GM19463 (cell line): ENCODE measurements at regions not wholly inside any gene's neighbourhood (a gene's known extent, or its start where the extent isn't known, plus 50 kb on each side); places are given as distances from the start of the nearest gene placed in this dataset.

Experiments
- ATAC-seq: cut with Tn5 transposase; IDR thresholded peaks from one replicate; pipeline ENCODE4 v1.9.1; 2021; ENCODE audit warnings: mild to moderate bottlenecking, moderate library complexity; ENCODE audit not compliant: unreplicated experiment

DNA sequence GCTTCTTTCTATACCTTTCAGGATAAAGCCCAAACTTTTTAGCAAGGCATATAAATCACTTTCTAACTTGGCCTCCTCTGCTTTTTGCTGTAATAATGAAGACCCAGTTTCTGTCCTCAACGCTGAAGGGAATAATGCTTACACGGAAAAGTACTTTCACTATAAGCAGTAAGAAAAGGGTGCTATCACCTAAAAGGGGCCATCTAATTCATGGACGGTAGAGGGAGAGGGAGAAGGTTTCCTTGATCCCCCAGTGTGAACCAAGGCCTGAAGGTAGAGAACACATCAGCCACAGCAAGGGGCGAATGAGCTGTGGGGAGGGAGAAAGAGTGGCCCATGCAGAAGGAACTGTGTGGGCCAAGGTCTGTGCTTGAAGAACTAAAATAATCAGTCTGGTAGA is 417.7 kb upstream of the CLINT1 start:
- ATAC-seq = no peak

GRCh38 chr5:158275511-158275910 is 416.6 kb upstream of the CLINT1 start:
- ATAC-seq = no peak

GRCh38 chr5:158273035-158273434 is 414.1 kb upstream of the CLINT1 start:
- ATAC-seq = no peak

DNA sequence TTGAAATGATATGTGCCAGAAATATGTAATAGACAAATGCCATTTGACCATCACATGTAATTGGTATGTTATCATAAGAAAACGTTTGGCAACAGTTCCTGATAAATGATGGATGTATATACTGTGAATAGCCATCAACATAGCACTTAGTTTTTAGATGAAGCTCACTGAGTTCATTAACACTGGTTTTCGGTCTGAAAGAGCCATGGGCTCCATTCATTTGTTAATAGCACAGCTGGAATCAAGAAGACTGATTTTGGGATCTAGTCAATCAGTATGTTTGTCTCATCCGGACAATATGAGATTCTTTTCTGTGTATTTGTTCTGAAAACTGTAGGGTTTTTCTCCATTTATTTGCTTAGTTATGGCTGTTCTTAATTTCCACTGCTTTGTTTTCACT is 413.5 kb upstream of the CLINT1 start:
- no peak for ATAC-seq

DNA sequence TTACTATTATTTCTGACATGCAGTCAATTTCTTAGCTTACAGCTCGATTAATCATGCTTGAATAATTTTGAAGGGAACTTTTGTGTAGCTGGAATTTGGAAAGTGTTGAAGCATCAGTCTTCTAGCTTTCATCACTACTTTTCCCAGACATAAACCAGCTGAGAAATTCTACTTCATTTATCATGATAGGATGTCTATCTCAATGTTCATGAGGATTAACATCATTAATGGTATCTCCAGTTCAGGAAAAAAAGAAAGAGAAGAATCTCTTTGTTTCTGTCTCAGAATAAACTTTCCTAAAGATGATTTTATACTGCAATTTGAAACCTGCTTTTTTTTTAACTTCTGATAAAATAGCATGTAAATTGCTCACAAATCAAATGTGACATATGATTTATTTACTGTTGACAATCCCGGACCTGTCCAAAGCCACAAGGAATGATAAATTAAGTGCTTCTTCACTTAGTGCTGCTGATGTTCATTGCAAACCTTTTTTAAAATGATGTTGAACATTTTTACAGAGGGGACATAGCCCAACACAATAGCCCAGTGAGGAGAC is 412.1 kb upstream of the CLINT1 start:
- no peak for ATAC-seq

GRCh38 chr5:158268286-158268685 is 409.3 kb upstream of the CLINT1 start:
- no peak for ATAC-seq

DNA sequence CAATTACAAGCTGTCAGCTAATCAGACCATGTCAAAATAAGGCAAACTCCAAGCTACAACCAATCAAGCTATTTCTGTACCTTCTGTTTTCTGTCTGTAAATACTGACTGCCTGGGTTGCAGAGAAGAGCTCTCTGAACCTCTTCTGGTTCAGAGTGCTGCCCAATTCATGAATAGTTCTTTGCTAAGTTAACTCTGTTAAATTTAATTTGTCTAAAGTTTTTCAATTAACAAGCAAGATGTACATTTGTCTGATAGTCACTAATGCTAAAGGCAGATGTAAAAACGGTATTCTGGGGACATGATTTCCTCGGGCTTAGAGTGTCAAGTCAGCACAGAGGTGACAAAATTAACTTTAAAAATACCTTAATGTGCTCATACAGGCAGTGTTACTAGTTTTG is 408.3 kb upstream of the CLINT1 start:
- no peak for ATAC-seq

GRCh38 chr5:158265931-158266700 is 407.2 kb upstream of the CLINT1 start:
- no peak for ATAC-seq

- no peak for ATAC-seq
These were observed 406.4 kb upstream of the CLINT1 start for GRCh38 chr5:158265346-158265745.

DNA sequence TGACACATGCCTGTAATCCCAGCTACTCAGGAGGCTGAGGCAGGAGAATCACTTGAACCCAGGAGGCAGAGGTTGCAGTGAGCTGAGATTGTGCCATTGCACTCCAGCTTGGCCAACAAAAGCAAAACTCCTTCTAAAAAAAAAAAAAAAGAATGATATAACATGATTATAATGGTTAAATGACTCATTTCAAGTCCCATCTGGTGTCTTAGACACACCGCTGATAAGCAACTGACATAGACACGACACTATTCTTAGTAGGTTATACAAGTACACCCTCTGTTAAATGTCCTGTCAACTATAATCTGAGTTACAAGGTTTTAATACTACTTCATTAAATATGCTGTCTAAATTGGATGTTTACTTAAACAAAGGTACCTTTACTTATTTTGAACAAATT is 405.3 kb upstream of the CLINT1 start:
- ATAC-seq = no peak

DNA sequence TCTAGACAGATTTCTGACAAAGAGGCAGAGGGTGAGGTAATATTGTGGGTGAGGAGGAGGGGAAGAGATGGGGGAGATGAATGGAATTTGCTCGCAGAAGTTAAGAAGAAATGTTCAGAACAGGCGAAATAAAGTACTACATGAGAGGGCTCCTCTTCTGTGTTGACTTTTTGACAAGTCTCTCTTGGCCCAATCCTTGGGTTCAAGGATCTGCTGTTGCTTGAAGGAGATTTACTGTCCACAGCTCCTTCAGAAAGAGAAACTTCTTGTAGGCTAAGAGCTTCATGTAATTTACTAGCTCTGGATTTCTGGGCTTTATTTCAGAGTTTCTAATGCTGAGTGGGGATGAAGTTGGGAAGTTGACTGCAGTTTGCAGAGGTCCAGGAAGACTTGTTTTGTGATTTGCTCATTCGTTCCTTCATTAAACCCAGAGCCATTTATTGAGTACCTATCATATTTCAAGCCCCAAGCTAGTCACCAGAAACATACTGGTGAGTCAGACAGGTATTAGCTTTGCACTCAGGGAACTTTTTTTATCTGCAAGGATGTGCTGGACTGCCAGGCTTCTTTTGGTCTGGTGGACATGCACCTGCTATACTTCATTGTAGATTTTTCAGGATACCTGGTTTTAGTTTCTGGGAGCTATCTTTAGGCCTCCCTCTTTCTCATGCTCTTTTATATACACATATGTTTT is 402.9 kb upstream of the CLINT1 start:
- no peak for ATAC-seq

GRCh38 chr5:158256096-158256495 is 397.2 kb upstream of the CLINT1 start:
- no peak for ATAC-seq

- no peak for ATAC-seq
These were observed 396.7 kb upstream of the CLINT1 start for GRCh38 chr5:158255609-158256008.

DNA sequence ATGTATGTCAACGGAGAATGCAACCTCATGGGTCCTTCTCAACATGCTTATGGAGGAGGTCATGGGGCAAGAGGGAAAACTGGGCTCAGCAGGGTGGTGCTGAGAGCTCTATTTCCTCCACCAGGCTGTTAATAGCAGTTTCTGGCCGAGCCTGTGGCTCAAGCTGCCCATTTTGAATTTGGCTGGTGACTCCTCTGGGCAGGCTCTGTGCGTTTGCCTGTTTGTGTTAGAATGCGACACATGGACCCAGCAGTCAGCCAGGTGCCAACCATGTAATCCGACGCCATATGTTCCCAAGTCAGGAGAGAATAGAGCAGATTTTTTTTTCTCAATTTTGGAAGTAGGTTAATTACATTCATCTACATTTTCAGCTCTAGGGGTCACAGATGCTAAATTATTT is 387.7 kb upstream of the CLINT1 start:
- ATAC-seq = no peak

GRCh38 chr5:158245513-158245912 is 386.6 kb upstream of the CLINT1 start:
- no peak for ATAC-seq

DNA sequence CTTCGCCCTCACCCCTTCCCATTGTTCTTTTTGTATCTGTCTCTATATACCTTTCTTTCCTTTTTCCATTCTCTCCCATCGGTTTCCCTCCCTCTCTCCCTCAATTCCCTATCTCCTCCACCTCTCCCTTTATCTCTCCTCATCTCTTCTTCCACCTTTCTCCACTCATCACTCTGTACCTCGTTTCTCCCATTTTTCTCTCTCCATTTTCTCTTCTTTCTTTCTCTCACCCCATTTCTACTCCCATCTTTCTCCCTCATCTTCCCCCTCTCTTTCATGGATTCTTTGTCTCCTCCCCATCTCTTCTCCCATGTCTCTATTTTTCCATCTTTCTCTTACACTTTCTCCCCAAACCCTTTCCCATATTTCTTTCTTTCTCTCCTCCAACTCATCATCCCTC is 385.9 kb upstream of the CLINT1 start:
- ATAC-seq = no peak

DNA sequence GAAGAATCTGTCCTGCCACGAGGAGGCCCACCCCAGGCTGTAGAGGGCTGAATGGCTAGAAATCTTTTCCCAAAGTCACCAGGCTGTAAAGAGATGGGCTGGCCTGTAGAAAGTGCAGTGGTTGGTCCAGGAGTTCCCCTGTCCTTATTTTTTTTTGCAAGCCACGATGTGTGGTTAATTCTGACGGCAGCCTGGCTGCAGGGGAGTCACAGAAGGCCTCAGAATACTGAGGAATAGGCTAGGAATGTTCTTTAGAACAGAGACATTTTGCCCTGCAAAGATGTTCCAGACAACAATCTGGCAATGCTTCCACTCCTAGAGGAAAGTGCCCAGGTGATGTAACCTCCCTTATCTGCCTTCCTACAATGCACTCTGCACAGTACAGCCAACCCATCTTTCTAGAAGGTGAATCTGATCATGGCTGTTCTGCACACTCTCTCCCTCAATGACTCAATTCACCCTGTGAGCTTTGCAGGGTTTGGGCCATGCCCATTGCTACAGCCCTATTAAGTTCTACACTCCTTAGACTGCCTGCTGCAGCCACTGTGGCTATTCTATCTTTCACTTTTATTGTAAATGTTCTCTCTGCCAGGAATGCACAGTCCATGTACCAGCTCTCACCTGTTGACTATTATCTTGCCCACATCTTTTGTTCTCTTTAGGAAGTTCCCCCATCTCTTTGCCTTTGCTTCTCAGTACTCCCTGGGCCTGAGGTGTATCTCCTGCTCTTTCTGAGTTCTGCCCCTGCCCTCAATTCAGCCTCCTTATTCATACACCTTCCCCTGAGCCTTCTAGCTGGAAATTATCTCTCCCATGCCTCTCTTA is 377.8 kb upstream of the CLINT1 start:
- no peak for ATAC-seq

DNA sequence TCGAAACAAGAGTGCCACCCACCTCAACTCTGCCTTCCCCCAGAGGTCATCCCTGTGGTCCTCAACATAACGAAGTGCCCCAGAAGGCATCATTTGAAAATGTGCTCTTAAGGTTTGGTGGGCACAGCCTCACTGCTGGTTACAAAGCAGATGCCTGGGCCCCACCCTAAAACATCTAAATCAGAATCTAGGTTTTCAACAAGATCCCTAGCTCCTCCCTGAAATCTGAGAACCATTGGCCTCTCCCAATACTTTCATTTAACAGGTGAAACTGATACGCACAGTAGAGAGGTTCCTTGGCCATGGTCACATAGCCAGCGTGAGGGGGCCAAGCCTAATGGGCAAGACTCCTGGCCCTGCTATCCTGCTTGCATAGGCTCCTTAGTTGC is 376.2 kb upstream of the CLINT1 start:
- ATAC-seq = no peak

DNA sequence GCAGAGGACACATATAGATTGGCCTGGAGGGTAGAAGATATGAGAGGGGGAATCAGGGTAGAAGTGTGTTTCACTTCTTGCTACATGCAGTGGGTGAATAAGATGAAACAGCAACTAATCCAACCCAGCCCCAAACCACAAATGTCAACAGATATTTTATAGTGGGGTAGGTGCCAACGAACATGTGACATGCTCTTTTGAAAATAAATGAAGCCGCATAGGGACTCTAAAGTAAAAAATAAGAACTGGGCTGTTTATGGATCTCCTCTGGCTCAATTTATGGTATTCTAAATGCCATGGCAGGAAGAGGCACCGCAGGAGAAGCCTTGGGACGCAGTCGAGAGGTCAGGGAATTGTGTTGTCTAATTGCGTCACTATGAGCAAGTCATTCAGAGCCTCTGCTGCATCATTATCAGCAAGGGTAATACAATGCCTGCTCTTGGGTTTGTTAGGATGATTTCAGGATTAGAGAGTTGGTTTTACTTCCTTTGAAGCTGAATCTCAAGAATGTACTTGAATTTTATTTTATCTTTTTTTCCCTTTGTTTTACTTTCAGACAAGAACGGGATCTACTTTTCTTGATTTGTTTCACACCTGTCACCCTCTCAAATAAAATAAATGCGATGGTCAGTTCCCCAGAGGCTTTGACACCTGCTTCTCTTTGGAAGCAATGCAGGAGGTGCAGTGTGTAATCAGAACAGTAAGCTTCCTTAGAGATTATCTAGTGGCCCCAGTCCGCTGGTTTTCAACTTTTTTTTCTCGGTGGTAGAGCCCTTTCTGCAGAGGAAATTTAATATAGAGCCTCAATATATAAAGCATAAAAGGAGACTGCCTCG is 375.6 kb upstream of the CLINT1 start:
- no peak for ATAC-seq

- no peak for ATAC-seq
These were observed 374.9 kb upstream of the CLINT1 start for GRCh38 chr5:158233735-158234322.
